ENCODE measurements at regions not wholly inside any gene's neighbourhood (a gene's known extent, or its start where the extent isn't known, plus 50 kb on each side); places are given as distances from the start of the nearest gene placed in this dataset.

GRCh38 chr4:136524039-136524438, 1008.3 kb downstream of the PCDH18 start:
- TF ChIP-seq, protein P1, sequence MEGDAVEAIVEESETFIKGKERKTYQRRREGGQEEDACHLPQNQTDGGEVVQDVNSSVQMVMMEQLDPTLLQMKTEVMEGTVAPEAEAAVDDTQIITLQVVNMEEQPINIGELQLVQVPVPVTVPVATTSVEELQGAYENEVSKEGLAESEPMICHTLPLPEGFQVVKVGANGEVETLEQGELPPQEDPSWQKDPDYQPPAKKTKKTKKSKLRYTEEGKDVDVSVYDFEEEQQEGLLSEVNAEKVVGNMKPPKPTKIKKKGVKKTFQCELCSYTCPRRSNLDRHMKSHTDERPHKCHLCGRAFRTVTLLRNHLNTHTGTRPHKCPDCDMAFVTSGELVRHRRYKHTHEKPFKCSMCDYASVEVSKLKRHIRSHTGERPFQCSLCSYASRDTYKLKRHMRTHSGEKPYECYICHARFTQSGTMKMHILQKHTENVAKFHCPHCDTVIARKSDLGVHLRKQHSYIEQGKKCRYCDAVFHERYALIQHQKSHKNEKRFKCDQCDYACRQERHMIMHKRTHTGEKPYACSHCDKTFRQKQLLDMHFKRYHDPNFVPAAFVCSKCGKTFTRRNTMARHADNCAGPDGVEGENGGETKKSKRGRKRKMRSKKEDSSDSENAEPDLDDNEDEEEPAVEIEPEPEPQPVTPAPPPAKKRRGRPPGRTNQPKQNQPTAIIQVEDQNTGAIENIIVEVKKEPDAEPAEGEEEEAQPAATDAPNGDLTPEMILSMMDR (IDR thresholded peaks at IDR 0.05; ENCODE audit: low read length): no peak
- no peak for TF ChIP-seq EZH2 (IDR thresholded peaks at IDR 0.05; ENCODE audit: borderline replicate concordance, low read length)

All from OCI-LY1 (cell line).